HepG2 (cell line): ENCODE measurements at regions not wholly inside any gene's neighbourhood (a gene's known extent, or its start where the extent isn't known, plus 50 kb on each side); places are given as distances from the start of the nearest gene placed in this dataset.

Experiments
- ATAC-seq: fragments of 200-7000 bp; cut with Tn5 transposase; 3 replicates; pipeline ENCODE4 v1.9.1; 2020; ENCODE audit warnings: mild to moderate bottlenecking, moderate library complexity
- BruUV-seq: library from RNA; stranded (reverse); fragments of 400-500 nt; replicated peaks from 2 replicates; lab custom pipeline; 2021; lab: Mats Ljungman, UMichigan
- CTCF ChIA-PET: fragments of 300-600 bp; formaldehyde crosslinking; extraction: SDS; loops from one replicate; lab custom pipeline; 2021; ENCODE audit warnings: low total read pairs, inconsistent platforms, low intra/inter-chr PET ratio; lab: Yijun Ruan, JAX
- POLR2A ChIA-PET: fragments of 350-600 bp; sonication (Branson Sonifier 250); formaldehyde crosslinking; loops from one replicate; lab custom pipeline; 2020; ENCODE audit warnings: antibody characterized with exemption, inconsistent platforms; lab: Yijun Ruan, JAX
- DNase-seq: peaks from one replicate; pipeline ENCODE4 v3.0.0-alpha.2; 2015; ENCODE audit warnings: low spot score
- FAIRE-seq: peaks from 3 replicates; lab custom pipeline; 2011; peaks lifted over from hg19 to GRCh38; lab: Jason Lieb, UNC
- H2AFZ ChIP-seq: one replicate; pipeline ENCODE4 v1.6.1; 2011; ENCODE audit warnings: low read length, inconsistent platforms
- H3K27ac ChIP-seq: fragments of 300-600 bp; 3 replicates; pipeline ENCODE4 v1.8.0; 2011; ENCODE audit warnings: mixed run types, mild to moderate bottlenecking, mixed read lengths, low read length, inconsistent platforms; ENCODE audit not compliant: insufficient read depth; ENCODE audit errors: extremely low read length
- H3K27me3 ChIP-seq, 2 experiments: fragments of 200-600 bp in 1 of 2; 2 replicates in 1 of 2; 3 replicates in 1 of 2; pipeline versions ENCODE4 v1.6.0 to v1.8.0; 2011; ENCODE audit warnings: low read length in 2 of 2, mild to moderate bottlenecking in 2 of 2, moderate library complexity in 2 of 2, inconsistent platforms in 1 of 2; ENCODE audit not compliant: insufficient read depth in 2 of 2, control insufficient read depth in 1 of 2
- H3K36me3 ChIP-seq, 2 experiments: fragments of 200-600 bp in 1 of 2; replicated peaks in 1 of 2; 2 replicates in 1 of 2; 3 replicates in 1 of 2; pipeline versions ENCODE4 v1.5.1 to v1.8.0; 2011; ENCODE audit warnings: low read length in 2 of 2, inconsistent platforms in 1 of 2; ENCODE audit not compliant: insufficient read depth in 2 of 2, control insufficient read depth in 1 of 2
- H3K4me1 ChIP-seq: 2 replicates; pipeline ENCODE4 v1.5.1; 2012; ENCODE audit warnings: low read length, inconsistent platforms; ENCODE audit not compliant: insufficient read depth
- H3K4me2 ChIP-seq: 2 replicates; pipeline ENCODE4 v1.6.0; 2011; ENCODE audit warnings: low read depth, low read length, inconsistent platforms
- H3K4me3 ChIP-seq, 3 experiments: fragments of 200-600 bp in 1 of 3; sonication (generic), shearing (Covaris generic) in 1 of 3; replicated peaks in 1 of 3; 2 replicates each; pipeline ENCODE4 v1.5.1; 2011 to 2016; ENCODE audit warnings: low read length in 3 of 3, inconsistent platforms in 2 of 3, low read depth in 2 of 3, mild to moderate bottlenecking in 2 of 3, control low read depth in 1 of 3, mixed read lengths in 1 of 3; ENCODE audit not compliant: insufficient read depth in 1 of 3
- H3K79me2 ChIP-seq: one replicate; pipeline ENCODE4 v1.6.1; 2011; ENCODE audit warnings: low read length, inconsistent platforms; ENCODE audit not compliant: insufficient read depth
- H3K9ac ChIP-seq: 2 replicates; pipeline ENCODE4 v1.6.0; 2011; ENCODE audit warnings: mild to moderate bottlenecking, low read depth, low read length, inconsistent platforms; ENCODE audit not compliant: insufficient read depth
- H3K9me3 ChIP-seq: 2 replicates; pipeline ENCODE4 v1.5.1; 2012; ENCODE audit warnings: mild to moderate bottlenecking, low read length
- H4K20me1 ChIP-seq: 2 replicates; pipeline ENCODE4 v1.6.0; 2011; ENCODE audit warnings: inconsistent platforms, mild to moderate bottlenecking, low read length, moderate library complexity; ENCODE audit not compliant: insufficient read depth
- GATA4 ChIP-seq: sonication (generic); IDR thresholded peaks from 2 replicates; pipeline ENCODE4 v1.6.1; 2016; ENCODE audit warnings: antibody characterized with exemption, low read depth, borderline replicate concordance
- KLF11 ChIP-seq: IDR thresholded peaks from 2 replicates; pipeline ENCODE4 v1.6.1; 2016; ENCODE audit warnings: missing compliant biosample characterization
- NFE2L2 ChIP-seq: fragments of 150-350 bp; IDR thresholded peaks from 2 replicates; pipeline ENCODE4 v1.6.1; 2014; ENCODE audit warnings: low read length
- NR2F1 ChIP-seq, 2 experiments: fragments of 450-650 bp in 1 of 2; formaldehyde crosslinking in 1 of 2; IDR thresholded peaks; 2 replicates each; pipeline versions ENCODE4 v1.5.0 to v1.6.1; 2016 to 2020; ENCODE audit warnings: mild to moderate bottlenecking in 1 of 2, missing compliant biosample characterization in 1 of 2, missing genetic modification reagents in 1 of 2, moderate library complexity in 1 of 2
- PRPF4 ChIP-seq: fragments of 200-400 bp; formaldehyde crosslinking; IDR thresholded peaks from 2 replicates; pipeline ENCODE4 v1.6.1; 2016; ENCODE audit warnings: low read length, low read depth; ENCODE audit not compliant: poor library complexity, severe bottlenecking
- REST ChIP-seq, 2 experiments: IDR thresholded peaks; 2 replicates each; pipeline ENCODE4 v1.6.1; 2011 to 2012; ENCODE audit warnings: low read length in 2 of 2, borderline replicate concordance in 1 of 2, low read depth in 1 of 2, mild to moderate bottlenecking in 1 of 2, moderate library complexity in 1 of 2
- TEAD2 ChIP-seq: sonication (generic); formaldehyde crosslinking; IDR thresholded peaks from 2 replicates; pipeline ENCODE4 v1.9.0; 2021; ENCODE audit warnings: missing genetic modification reagents
- XRCC5 ChIP-seq: fragments of 200-400 bp; formaldehyde crosslinking; optimal IDR thresholded peaks from 2 replicates; pipeline ENCODE3; 2017; ENCODE audit warnings: mild to moderate bottlenecking, low read length
- ZNF253 ChIP-seq: sonication (generic); formaldehyde crosslinking; IDR thresholded peaks from 2 replicates; pipeline ENCODE4 v1.8.0; 2022; ENCODE audit warnings: mild to moderate bottlenecking, missing genetic modification reagents, borderline replicate concordance
- ZNF407 ChIP-seq: sonication (generic); formaldehyde crosslinking; IDR thresholded peaks from one replicate; pipeline ENCODE4 v1.5.1; 2020; ENCODE audit warnings: mild to moderate bottlenecking, missing genetic modification reagents; ENCODE audit errors: not compliant biosample characterization
- ZNF780A ChIP-seq: sonication (generic); formaldehyde crosslinking; IDR thresholded peaks from 2 replicates; pipeline ENCODE4 v1.8.0; 2022; ENCODE audit warnings: mild to moderate bottlenecking, missing genetic modification reagents, moderate library complexity
- WGBS: methylation state at CpG from one replicate; pipeline ENCODE4 v1.1.6; 2017; ENCODE audit warnings: low lambda C conversion rate; 5-methylcytosine and 5-hydroxymethylcytosine counted together
- in situ Hi-C: cut with HindIII; loops from 2 replicates; pipeline ENCODE4 v1.10.0; 2017; ENCODE audit warnings: low pct_unique_long_range_greater_than_20kb; ENCODE audit not compliant: extremely low pct_ligation_motif_present
- intact Hi-C: fragments of 100-400 bp; cut with micrococcal nuclease; formaldehyde crosslinking; loops from one replicate; pipeline ENCODE4 v1.10.0; 2022; ENCODE audit not compliant: unreplicated experiment

- no peak overlapping the region for H3K4me2 ChIP-seq
- H3K27ac ChIP-seq = no peak overlapping the region
- H4K20me1 ChIP-seq = no peaks in the 10 kb centered on the region
- POLR2A ChIA-PET = no interaction called here
- DNase-seq = no peak
- H2AFZ ChIP-seq = no peak overlapping the region
- 18% methylated on average over 7 of the region's 8 CpGs for WGBS
- no peak overlapping the region for H3K4me3 ChIP-seq
- no peaks in the 10 kb centered on the region for H3K79me2 ChIP-seq
- H3K9me3 ChIP-seq = peaks cover 41% of the 10 kb centered on the region
- no peaks in the 10 kb centered on the region for H3K27me3 ChIP-seq
- no peak for TF ChIP-seq TEAD2
- no peak for TF ChIP-seq XRCC5
- TF ChIP-seq ZNF407 (CRISPR knock-in tag) = no peak
- no peak for TF ChIP-seq PRPF4
- TF ChIP-seq NR2F1 (CRISPR knock-in tag; IDR thresholded peaks at IDR 0.05) = no peak
- TF ChIP-seq REST (IDR thresholded peaks at IDR 0.05; ENCODE audit: borderline replicate concordance in 1 of 2, low read depth in 1 of 2, low read length in 2 of 2) = no peak
- no peak for TF ChIP-seq GATA4
- no peak for TF ChIP-seq NFE2L2
- no peak for TF ChIP-seq ZNF780A (CRISPR knock-in tag)
- TF ChIP-seq ZNF253 (CRISPR knock-in tag) = no peak
- no peak for TF ChIP-seq KLF11 (CRISPR knock-in tag)
- TF ChIP-seq, all 625 proteins: peak for 0
- Histone ChIP-seq H3K4me1 (no peaks in the 10 kb centered on the region), H3K36me3 (no peaks in the 10 kb centered on the region), H3K9ac (no peak overlapping the region)
- in situ Hi-C loops (no loop called here), intact Hi-C loops (no loop called here)
- CTCF ChIA-PET = no interaction called here
- no TSS peak for BruUV-seq
- FAIRE-seq (no peak), ATAC-seq (no peak)
Measured at GRCh38 chr13:88153353-88153752, 482.2 kb downstream of the SLITRK5 start.
